ENCODE measurements at regions not wholly inside any gene's neighbourhood (a gene's known extent, or its start where the extent isn't known, plus 50 kb on each side); places are given as distances from the start of the nearest gene placed in this dataset.

GRCh38 chr2:7915302-7916091 lies 766.4 kb upstream of the ID2 start:
- DNase-seq: no peak

GRCh38 chr2:7916670-7917069 lies 765.2 kb upstream of the ID2 start:
- DNase-seq: no peak

GRCh38 chr2:7919510-7919909 lies 762.3 kb upstream of the ID2 start:
- peak; percentile 33 for DNase-seq

GRCh38 chr2:7924023-7924762 lies 757.7 kb upstream of the ID2 start:
- DNase-seq: no peak

GRCh38 chr2:7925506-7925905 lies 756.4 kb upstream of the ID2 start:
- no peak for DNase-seq

GRCh38 chr2:7927691-7928090 lies 754.2 kb upstream of the ID2 start:
- no peak for DNase-seq

- DNase-seq: no peak
Measured at GRCh38 chr2:7929281-7929680, 752.6 kb upstream of the ID2 start.

- no peak for DNase-seq
Measured at GRCh38 chr2:7930800-7931635, 750.8 kb upstream of the ID2 start.

GRCh38 chr2:7931808-7932207 lies 750.0 kb upstream of the ID2 start:
- no peak for DNase-seq

- no peak for DNase-seq
Measured at GRCh38 chr2:7933672-7934071, 748.2 kb upstream of the ID2 start.

GRCh38 chr2:7934476-7934875 lies 747.4 kb upstream of the ID2 start:
- DNase-seq: no peak

- DNase-seq: no peak
Measured at GRCh38 chr2:7937082-7937481, 744.8 kb upstream of the ID2 start.

GRCh38 chr2:7940723-7941122 lies 741.1 kb upstream of the ID2 start:
- DNase-seq: no peak

- DNase-seq: no peak
Measured at GRCh38 chr2:7943446-7943845, 738.4 kb upstream of the ID2 start.

GRCh38 chr2:7945026-7945425 lies 736.8 kb upstream of the ID2 start:
- no peak for DNase-seq

- no peak for DNase-seq
Measured at GRCh38 chr2:7950035-7950612, 731.7 kb upstream of the ID2 start.

- DNase-seq: no peak
Measured at GRCh38 chr2:7951001-7951400, 730.9 kb upstream of the ID2 start.

- DNase-seq: no peak
Measured at GRCh38 chr2:7951490-7951889, 730.4 kb upstream of the ID2 start.

- DNase-seq: no peak
Measured at GRCh38 chr2:7952046-7952745, 729.7 kb upstream of the ID2 start.

GRCh38 chr2:7953195-7953594 lies 728.7 kb upstream of the ID2 start:
- DNase-seq: no peak

GRCh38 chr2:7954234-7954633 lies 727.6 kb upstream of the ID2 start:
- DNase-seq: no peak

GRCh38 chr2:7956126-7956689 lies 725.6 kb upstream of the ID2 start:
- no peak for DNase-seq

Data from NCI-H510A (cell line).